Dermis microvascular lymphatic vessel endothelial cell (primary cell): ENCODE measurements at regions not wholly inside any gene's neighbourhood (a gene's known extent, or its start where the extent isn't known, plus 50 kb on each side); places are given as distances from the start of the nearest gene placed in this dataset.

Experiments used
- DNase-seq, 2 donors: peaks; one replicate each; pipeline versions ENCODE4 v3.0.0 to v3.0.0-alpha.2; 2010; ENCODE audit warnings: low read depth in 2 of 2

GRCh38 chr1:10962483-10962882 lies 50.0 kb upstream of the TARDBP start:
- DNase-seq = no peak
